GM18907 (cell line): ENCODE measurements at regions not wholly inside any gene's neighbourhood (a gene's known extent, or its start where the extent isn't known, plus 50 kb on each side); places are given as distances from the start of the nearest gene placed in this dataset.
"Not testable (repeated sequence)": the region's sequence is repeated elsewhere in the genome, so short reads cannot be mapped to it uniquely, and the experiment has no call there.

ENCODE experiments used
- ATAC-seq: cut with Tn5 transposase; IDR thresholded peaks from one replicate; pipeline ENCODE4 v1.9.1; 2021; ENCODE audit warnings: mild to moderate bottlenecking, moderate library complexity; ENCODE audit not compliant: unreplicated experiment

- ATAC-seq, result no peak
These were observed 1631.7 kb downstream of the OLFM4 start for GRCh38 chr13:54660277-54660676.

- no peak for ATAC-seq
These were observed 1648.0 kb downstream of the OLFM4 start for GRCh38 chr13:54676526-54677113.

- ATAC-seq, result no peak
These were observed 1653.6 kb downstream of the OLFM4 start for GRCh38 chr13:54682184-54682583.

- ATAC-seq, result no peak
These were observed 1658.6 kb downstream of the OLFM4 start for GRCh38 chr13:54687173-54687572.

- no peak for ATAC-seq
These were observed 1671.2 kb downstream of the OLFM4 start for GRCh38 chr13:54699831-54700230.

- no peak for ATAC-seq
These were observed 1677.1 kb downstream of the OLFM4 start for GRCh38 chr13:54705738-54706137.

- no peak for ATAC-seq
These were observed 1677.7 kb downstream of the OLFM4 start for GRCh38 chr13:54706336-54706735.

- no peak for ATAC-seq
These were observed 1680.9 kb downstream of the OLFM4 start for GRCh38 chr13:54709546-54709945.

- no peak for ATAC-seq
These were observed 1705.0 kb downstream of the OLFM4 start for GRCh38 chr13:54733639-54734038.

GRCh38 chr13:54737211-54737610 is 1708.6 kb downstream of the OLFM4 start:
- not testable (repeated sequence) for ATAC-seq

- ATAC-seq, result no peak
These were observed 1714.4 kb downstream of the OLFM4 start for GRCh38 chr13:54742984-54743383.

GRCh38 chr13:54744747-54745146 is 1716.1 kb downstream of the OLFM4 start:
- ATAC-seq, result no peak

- no peak for ATAC-seq
These were observed 1721.9 kb downstream of the OLFM4 start for GRCh38 chr13:54750521-54750920.

- no peak for ATAC-seq
These were observed 1730.2 kb downstream of the OLFM4 start for GRCh38 chr13:54758795-54759194.

- ATAC-seq, result no peak
These were observed 1739.6 kb downstream of the OLFM4 start for GRCh38 chr13:54768214-54768613.

GRCh38 chr13:54775501-54776191 is 1747.0 kb downstream of the OLFM4 start:
- no peak for ATAC-seq

- ATAC-seq, result no peak
These were observed 1759.1 kb downstream of the OLFM4 start for GRCh38 chr13:54787754-54788153.

- ATAC-seq, result no peak
These were observed 1771.1 kb downstream of the OLFM4 start for GRCh38 chr13:54799621-54800226.

- no peak for ATAC-seq
These were observed 1773.6 kb downstream of the OLFM4 start for GRCh38 chr13:54802226-54802625.

GRCh38 chr13:54805743-54806142 is 1777.1 kb downstream of the OLFM4 start:
- no peak for ATAC-seq

GRCh38 chr13:54821938-54822470 is 1793.4 kb downstream of the OLFM4 start:
- not testable (repeated sequence) for ATAC-seq
